Neural cell (in vitro differentiated cells): ENCODE measurements at regions not wholly inside any gene's neighbourhood (a gene's known extent, or its start where the extent isn't known, plus 50 kb on each side); places are given as distances from the start of the nearest gene placed in this dataset.

ENCODE experiments used
- POLR2AphosphoS5 ChIP-seq: IDR thresholded peaks from 2 replicates; pipeline ENCODE4 v1.6.1; 2012
- TAF1 ChIP-seq: IDR thresholded peaks from 2 replicates; pipeline ENCODE4 v1.6.1; 2012; ENCODE audit warnings: low read depth
- TF ChIP-seq, protein P1 (sequence below): fragments of 450-650 bp; IDR thresholded peaks from 2 replicates; pipeline ENCODE4 v1.5.1; 2014; ENCODE audit warnings: antibody characterized with exemption, mild to moderate bottlenecking, moderate library complexity; ENCODE audit not compliant: poor library complexity, severe bottlenecking

DNA sequence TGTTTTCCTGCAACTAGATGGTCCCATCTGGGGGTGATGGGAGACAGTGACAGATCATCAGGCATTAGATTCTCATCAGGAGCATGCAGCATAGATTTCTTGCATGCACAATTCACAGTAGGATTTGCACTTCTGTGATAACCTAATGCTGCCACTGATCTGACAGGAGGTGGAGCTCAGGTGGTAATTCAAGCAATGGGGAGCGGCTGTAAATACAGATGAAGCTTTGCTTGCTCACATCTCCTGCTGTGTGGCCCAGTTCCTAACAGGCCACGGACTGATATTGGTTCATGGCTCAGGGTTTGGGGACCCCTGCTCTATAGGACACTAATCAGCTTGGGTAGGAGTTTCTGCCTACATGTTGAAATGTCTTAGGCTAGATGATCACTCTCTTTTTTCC, 320.0 kb downstream of the PRDM2 start:
- TF ChIP-seq, protein P1, sequence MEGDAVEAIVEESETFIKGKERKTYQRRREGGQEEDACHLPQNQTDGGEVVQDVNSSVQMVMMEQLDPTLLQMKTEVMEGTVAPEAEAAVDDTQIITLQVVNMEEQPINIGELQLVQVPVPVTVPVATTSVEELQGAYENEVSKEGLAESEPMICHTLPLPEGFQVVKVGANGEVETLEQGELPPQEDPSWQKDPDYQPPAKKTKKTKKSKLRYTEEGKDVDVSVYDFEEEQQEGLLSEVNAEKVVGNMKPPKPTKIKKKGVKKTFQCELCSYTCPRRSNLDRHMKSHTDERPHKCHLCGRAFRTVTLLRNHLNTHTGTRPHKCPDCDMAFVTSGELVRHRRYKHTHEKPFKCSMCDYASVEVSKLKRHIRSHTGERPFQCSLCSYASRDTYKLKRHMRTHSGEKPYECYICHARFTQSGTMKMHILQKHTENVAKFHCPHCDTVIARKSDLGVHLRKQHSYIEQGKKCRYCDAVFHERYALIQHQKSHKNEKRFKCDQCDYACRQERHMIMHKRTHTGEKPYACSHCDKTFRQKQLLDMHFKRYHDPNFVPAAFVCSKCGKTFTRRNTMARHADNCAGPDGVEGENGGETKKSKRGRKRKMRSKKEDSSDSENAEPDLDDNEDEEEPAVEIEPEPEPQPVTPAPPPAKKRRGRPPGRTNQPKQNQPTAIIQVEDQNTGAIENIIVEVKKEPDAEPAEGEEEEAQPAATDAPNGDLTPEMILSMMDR = no peak
- TF ChIP-seq TAF1 (no peak), POLR2AphosphoS5 (no peak)
